ENCODE measurements at regions not wholly inside any gene's neighbourhood (a gene's known extent, or its start where the extent isn't known, plus 50 kb on each side); places are given as distances from the start of the nearest gene placed in this dataset.

DNA sequence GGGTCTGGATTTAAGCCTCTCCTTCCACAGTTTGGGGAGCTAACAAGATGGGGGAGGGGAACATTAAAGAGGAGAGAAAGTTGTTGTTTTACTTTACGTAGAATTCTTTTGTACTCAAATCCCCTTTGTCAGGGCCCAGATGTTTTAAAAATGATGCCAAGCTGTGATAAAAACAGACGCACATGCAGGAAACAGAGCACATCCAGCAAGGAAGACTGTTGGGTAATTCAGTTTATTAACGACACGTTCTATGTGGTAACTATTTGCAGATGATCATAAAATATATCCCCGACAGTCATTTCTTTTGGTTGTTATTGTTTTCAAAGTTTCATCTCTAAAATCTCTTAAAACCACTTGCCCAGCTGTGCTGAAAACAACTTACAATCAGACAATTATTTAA is 307.0 kb upstream of the PRDM1 start:
- no peak for DNase-seq (ENCODE audit: low read depth in 1 of 2, low spot score in 1 of 2)
- Histone ChIP-seq H3K4me2 (no peak overlapping the region), H3K4me1 (no peaks in the 10 kb centered on the region), H3K9me3 (peaks cover 14% of the 10 kb centered on the region; the same call in 2 of the 3 replicates), H3K4me3 (no peak overlapping the region), H3K27ac (no peak overlapping the region)
- WGBS (ENCODE audit: missing lambda C conversion rate) = 87% methylated on average over 5 of the region's 5 CpGs
- TF ChIP-seq, protein P1, sequence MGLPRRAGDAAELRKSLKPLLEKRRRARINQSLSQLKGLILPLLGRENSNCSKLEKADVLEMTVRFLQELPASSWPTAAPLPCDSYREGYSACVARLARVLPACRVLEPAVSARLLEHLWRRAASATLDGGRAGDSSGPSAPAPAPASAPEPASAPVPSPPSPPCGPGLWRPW (IDR thresholded peaks at IDR 0.05) = no peak
- TF ChIP-seq, protein P2, sequence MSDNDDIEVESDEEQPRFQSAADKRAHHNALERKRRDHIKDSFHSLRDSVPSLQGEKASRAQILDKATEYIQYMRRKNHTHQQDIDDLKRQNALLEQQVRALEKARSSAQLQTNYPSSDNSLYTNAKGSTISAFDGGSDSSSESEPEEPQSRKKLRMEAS (IDR thresholded peaks at IDR 0.05) = no peak
- TF ChIP-seq TP53 (CRISPR knock-in tag; IDR thresholded peaks at IDR 0.05) (no peak), CHD4 (IDR thresholded peaks at IDR 0.05; ENCODE audit: borderline replicate concordance) (no peak), ZFP36 (IDR thresholded peaks at IDR 0.05; ENCODE audit: borderline replicate concordance, partially characterized antibody) (no peak), EHF (CRISPR knock-in tag; IDR thresholded peaks at IDR 0.05) (no peak), MAZ (IDR thresholded peaks at IDR 0.05; ENCODE audit: borderline replicate concordance, low read depth, low read length) (no peak), JUNB (IDR thresholded peaks at IDR 0.05) (no peak), FOSB (CRISPR knock-in tag; IDR thresholded peaks at IDR 0.05) (no peak), MAFK (IDR thresholded peaks at IDR 0.05; ENCODE audit: partially characterized antibody) (no peak)
- TF ChIP-seq, protein P3, sequence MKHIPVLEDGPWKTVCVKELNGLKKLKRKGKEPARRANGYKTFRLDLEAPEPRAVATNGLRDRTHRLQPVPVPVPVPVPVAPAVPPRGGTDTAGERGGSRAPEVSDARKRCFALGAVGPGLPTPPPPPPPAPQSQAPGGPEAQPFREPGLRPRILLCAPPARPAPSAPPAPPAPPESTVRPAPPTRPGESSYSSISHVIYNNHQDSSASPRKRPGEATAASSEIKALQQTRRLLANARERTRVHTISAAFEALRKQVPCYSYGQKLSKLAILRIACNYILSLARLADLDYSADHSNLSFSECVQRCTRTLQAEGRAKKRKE (CRISPR knock-in tag; IDR thresholded peaks at IDR 0.05; ENCODE audit: low read depth) = no peak
- ATAC-seq = no peak
- POLR2A ChIA-PET = no interaction called here
- CTCF ChIA-PET = no interaction called here
- FAIRE-seq = no peak

DNA sequence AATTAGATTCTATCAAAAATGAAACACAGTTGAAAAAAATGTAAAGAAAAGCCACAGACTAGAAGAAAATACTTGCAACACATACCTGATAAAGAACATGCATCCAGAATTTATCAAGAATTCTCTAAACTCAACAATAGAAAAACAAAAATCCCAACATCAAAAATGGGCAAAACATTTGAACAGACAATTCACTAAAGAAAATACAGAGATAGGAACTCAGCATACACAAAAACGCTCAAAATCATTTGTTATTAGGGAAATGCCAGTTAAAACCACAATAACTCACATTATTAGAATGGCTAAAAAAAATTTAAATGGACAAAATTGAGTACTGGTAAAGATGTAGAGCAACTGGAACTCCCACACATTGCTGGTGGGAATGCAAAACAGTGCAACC is 311.0 kb upstream of the PRDM1 start:
- Histone ChIP-seq H3K27ac (no peak overlapping the region), H3K4me2 (no peak overlapping the region), H3K4me3 (no peak overlapping the region), H3K4me1 (no peaks in the 10 kb centered on the region), H3K9me3 (peaks cover 14% of the 10 kb centered on the region; the same call in 2 of the 3 replicates)
- no peak for FAIRE-seq
- WGBS (ENCODE audit: missing lambda C conversion rate) = 10% methylated on average over 1 of the region's 1 CpG
- POLR2A ChIA-PET = no interaction called here
- no peak for TF ChIP-seq CBX2 (IDR thresholded peaks at IDR 0.05; ENCODE audit: borderline replicate concordance, low read depth)
- CTCF ChIA-PET = no interaction called here
- no peak for DNase-seq (ENCODE audit: low read depth in 1 of 2, low spot score in 1 of 2)
- no peak for ATAC-seq

DNA sequence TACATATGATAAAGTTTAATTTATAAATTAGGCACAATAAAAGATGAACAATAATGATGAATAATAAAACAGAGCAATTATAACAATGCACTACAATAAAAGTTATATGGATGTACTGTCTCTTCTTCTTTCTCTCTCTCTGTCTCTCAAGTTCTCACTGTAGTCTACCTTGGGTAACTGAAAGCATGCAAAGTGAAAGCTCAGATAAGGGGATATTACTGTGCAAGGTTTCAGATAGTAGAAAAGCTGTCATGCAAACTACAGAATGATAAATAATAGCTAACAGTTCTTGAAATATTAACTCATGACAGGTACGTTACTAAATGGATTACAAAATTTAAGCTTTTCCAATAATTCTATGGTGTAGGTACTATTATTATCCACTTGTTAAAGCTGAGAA is 311.9 kb upstream of the PRDM1 start:
- DNase-seq (ENCODE audit: low read depth in 1 of 2, low spot score in 1 of 2) (no peak), ATAC-seq (no peak), FAIRE-seq (no peak)
- H3K4me3 ChIP-seq = no peak overlapping the region
- POLR2A ChIA-PET = no interaction called here
- no peak overlapping the region for H3K27ac ChIP-seq
- WGBS (ENCODE audit: missing lambda C conversion rate) = 66% methylated on average over 1 of the region's 1 CpG
- TF ChIP-seq CHD2 (IDR thresholded peaks at IDR 0.05; ENCODE audit: low read length, partially characterized antibody) (no peak), RAD21 (conservative IDR thresholded peaks at IDR 0.05 in 1 of 2, IDR thresholded peaks at IDR 0.05 in 1 of 2) (no peak)
- CTCF ChIA-PET = interaction anchor here (0.9 kb wide), 1 partner anchor 20 kb away, joined by 3 read pairs; no protein-coding TSS in a partner anchor
- peaks cover 14% of the 10 kb centered on the region; the same call in 2 of the 3 replicates for H3K9me3 ChIP-seq
- no peak overlapping the region for H3K4me2 ChIP-seq
- H3K4me1 ChIP-seq = no peaks in the 10 kb centered on the region

DNA sequence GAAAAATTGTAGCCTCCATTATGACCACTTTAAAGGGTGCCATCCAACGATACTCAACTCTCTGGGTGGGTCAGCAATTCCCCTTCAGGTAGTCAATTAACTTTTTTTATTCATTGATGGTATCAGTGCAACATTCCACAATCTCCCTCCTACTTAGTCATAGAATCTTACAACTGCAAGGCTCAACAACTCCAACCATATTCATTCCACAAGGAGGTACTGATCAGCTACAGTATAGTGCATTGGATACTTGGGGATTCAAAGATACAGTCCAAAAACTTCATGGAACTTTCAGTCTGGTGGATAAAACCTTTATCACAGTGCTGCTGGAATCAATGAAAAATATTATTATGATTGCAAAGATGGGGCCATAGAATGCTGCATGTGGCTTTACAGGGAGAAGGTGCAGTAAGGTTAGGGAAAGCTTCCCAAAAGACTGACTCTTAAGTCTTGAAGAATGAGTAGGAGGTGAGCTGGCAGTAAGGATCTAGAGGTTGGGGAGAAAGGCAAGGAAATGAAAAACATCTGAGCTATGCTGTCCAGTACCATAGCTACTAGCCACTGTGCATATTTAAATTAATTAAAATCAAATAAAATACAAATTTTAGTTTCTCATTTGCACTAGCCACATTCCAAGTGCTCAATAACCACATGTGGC is 314.7 kb upstream of the PRDM1 start:
- no peak overlapping the region for H3K4me3 ChIP-seq
- 54% methylated on average over 1 of the region's 1 CpG for WGBS (ENCODE audit: missing lambda C conversion rate)
- ATAC-seq (no peak), DNase-seq (ENCODE audit: low read depth in 1 of 2, low spot score in 1 of 2) (no peak), FAIRE-seq (no peak)
- POLR2A ChIA-PET = no interaction called here
- peaks cover 13% of the 10 kb centered on the region; the same call in 2 of the 3 replicates for H3K9me3 ChIP-seq
- no peaks in the 10 kb centered on the region for H3K4me1 ChIP-seq
- no peak overlapping the region for H3K27ac ChIP-seq
- H3K4me2 ChIP-seq = no peak overlapping the region
- CTCF ChIA-PET = no interaction called here
- no peak for TF ChIP-seq SREBF2 (IDR thresholded peaks at IDR 0.05)
- no peak for TF ChIP-seq RAD21 (conservative IDR thresholded peaks at IDR 0.05 in 1 of 2, IDR thresholded peaks at IDR 0.05 in 1 of 2)
- no peak for TF ChIP-seq POLR2AphosphoS2 (conservative IDR thresholded peaks at IDR 0.05; ENCODE audit: low read length)
- no peak for TF ChIP-seq BHLHE40 (IDR thresholded peaks at IDR 0.05; ENCODE audit: low read depth, low read length)
- no peak for TF ChIP-seq RFX5 (IDR thresholded peaks at IDR 0.05)
- TF ChIP-seq, protein P4, sequence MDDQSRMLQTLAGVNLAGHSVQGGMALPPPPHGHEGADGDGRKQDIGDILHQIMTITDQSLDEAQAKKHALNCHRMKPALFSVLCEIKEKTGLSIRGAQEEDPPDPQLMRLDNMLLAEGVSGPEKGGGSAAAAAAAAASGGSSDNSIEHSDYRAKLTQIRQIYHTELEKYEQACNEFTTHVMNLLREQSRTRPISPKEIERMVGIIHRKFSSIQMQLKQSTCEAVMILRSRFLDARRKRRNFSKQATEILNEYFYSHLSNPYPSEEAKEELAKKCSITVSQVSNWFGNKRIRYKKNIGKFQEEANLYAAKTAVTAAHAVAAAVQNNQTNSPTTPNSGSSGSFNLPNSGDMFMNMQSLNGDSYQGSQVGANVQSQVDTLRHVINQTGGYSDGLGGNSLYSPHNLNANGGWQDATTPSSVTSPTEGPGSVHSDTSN (IDR thresholded peaks at IDR 0.05) = no peak
- TF ChIP-seq FOXS1 (CRISPR knock-in tag; IDR thresholded peaks at IDR 0.05) = no peak
- no peak for TF ChIP-seq CHD4 (IDR thresholded peaks at IDR 0.05; ENCODE audit: borderline replicate concordance)
- no peak for TF ChIP-seq ZSCAN20 (CRISPR knock-in tag; IDR thresholded peaks at IDR 0.05)
- TF ChIP-seq HOXA7 (CRISPR knock-in tag; IDR thresholded peaks at IDR 0.05) = no peak
- TF ChIP-seq JUN (IDR thresholded peaks at IDR 0.05) = no peak
- no peak for TF ChIP-seq RNF2 (IDR thresholded peaks at IDR 0.05; ENCODE audit: borderline replicate concordance, low read depth)
- no peak for TF ChIP-seq GATA3 (IDR thresholded peaks at IDR 0.05; ENCODE audit: borderline replicate concordance)
- no peak for TF ChIP-seq EHMT2 (IDR thresholded peaks at IDR 0.05; ENCODE audit: low read depth)
- no peak for TF ChIP-seq HEYL (CRISPR knock-in tag; IDR thresholded peaks at IDR 0.05)
- TF ChIP-seq, protein P5, sequence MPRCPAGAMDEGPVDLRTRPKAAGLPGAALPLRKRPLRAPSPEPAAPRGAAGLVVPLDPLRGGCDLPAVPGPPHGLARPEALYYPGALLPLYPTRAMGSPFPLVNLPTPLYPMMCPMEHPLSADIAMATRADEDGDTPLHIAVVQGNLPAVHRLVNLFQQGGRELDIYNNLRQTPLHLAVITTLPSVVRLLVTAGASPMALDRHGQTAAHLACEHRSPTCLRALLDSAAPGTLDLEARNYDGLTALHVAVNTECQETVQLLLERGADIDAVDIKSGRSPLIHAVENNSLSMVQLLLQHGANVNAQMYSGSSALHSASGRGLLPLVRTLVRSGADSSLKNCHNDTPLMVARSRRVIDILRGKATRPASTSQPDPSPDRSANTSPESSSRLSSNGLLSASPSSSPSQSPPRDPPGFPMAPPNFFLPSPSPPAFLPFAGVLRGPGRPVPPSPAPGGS (IDR thresholded peaks at IDR 0.05) = no peak
